PC-3 (cell line): ENCODE measurements at regions not wholly inside any gene's neighbourhood (a gene's known extent, or its start where the extent isn't known, plus 50 kb on each side); places are given as distances from the start of the nearest gene placed in this dataset.

Experiments
- EZH2phosphoT487 ChIP-seq: fragments of 300-600 bp; sonication (generic); IDR thresholded peaks from 2 replicates; pipeline ENCODE4 v1.6.1; 2018; ENCODE audit warnings: mild to moderate bottlenecking, antibody characterized with exemption, low read length, borderline replicate concordance
- TF ChIP-seq, protein P1 (sequence below): fragments of 300-600 bp; sonication (generic); conservative IDR thresholded peaks from 2 replicates; pipeline ENCODE4 v1.5.1; 2017; ENCODE audit warnings: antibody characterized with exemption, low read depth, mild to moderate bottlenecking, low read length

DNA sequence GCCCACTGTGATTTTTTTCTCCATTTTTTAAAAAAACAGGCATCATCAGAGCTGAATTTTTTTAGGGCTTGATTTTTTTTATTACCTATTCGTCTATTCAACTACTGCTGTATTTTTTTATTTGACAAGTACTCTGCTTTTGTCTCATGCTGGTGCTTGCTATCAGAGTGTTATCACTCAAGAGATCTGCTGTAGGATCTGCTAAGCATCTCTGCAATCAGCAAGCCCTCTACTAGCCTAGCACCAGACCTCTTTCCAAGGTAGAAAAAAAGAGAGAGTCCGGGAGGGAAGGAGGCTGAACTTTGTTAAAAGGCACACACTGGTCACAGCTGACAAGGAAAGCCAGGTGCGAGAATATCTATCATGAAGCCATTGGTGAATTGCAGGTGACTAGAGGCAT lies 413.8 kb upstream of the CCNH start:
- TF ChIP-seq, protein P1, sequence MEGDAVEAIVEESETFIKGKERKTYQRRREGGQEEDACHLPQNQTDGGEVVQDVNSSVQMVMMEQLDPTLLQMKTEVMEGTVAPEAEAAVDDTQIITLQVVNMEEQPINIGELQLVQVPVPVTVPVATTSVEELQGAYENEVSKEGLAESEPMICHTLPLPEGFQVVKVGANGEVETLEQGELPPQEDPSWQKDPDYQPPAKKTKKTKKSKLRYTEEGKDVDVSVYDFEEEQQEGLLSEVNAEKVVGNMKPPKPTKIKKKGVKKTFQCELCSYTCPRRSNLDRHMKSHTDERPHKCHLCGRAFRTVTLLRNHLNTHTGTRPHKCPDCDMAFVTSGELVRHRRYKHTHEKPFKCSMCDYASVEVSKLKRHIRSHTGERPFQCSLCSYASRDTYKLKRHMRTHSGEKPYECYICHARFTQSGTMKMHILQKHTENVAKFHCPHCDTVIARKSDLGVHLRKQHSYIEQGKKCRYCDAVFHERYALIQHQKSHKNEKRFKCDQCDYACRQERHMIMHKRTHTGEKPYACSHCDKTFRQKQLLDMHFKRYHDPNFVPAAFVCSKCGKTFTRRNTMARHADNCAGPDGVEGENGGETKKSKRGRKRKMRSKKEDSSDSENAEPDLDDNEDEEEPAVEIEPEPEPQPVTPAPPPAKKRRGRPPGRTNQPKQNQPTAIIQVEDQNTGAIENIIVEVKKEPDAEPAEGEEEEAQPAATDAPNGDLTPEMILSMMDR = no peak
- TF ChIP-seq EZH2phosphoT487 = no peak
